ENCODE measurements at regions not wholly inside any gene's neighbourhood (a gene's known extent, or its start where the extent isn't known, plus 50 kb on each side); places are given as distances from the start of the nearest gene placed in this dataset.

DNA sequence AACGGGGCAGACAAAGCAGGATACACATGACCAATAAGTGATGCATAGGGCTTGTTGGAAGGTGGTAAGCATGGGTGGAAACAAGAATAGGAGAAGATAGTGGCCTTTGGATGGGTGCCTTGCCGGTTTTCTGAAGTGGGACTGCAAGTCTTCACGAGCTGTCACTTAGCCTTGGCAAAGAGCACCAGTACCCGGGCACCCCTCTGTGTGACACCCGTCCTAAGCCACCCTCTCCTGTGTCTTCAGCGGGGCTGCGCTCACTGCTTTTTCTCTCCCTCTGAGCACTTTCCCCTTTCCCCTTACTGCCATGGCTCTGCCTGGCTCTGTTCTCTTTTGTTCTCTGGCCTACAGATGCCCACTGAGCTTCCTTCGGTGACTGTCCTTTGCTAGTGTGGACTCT, 399.7 kb upstream of the MKI67 start (continued):
- TF ChIP-seq, protein P1, sequence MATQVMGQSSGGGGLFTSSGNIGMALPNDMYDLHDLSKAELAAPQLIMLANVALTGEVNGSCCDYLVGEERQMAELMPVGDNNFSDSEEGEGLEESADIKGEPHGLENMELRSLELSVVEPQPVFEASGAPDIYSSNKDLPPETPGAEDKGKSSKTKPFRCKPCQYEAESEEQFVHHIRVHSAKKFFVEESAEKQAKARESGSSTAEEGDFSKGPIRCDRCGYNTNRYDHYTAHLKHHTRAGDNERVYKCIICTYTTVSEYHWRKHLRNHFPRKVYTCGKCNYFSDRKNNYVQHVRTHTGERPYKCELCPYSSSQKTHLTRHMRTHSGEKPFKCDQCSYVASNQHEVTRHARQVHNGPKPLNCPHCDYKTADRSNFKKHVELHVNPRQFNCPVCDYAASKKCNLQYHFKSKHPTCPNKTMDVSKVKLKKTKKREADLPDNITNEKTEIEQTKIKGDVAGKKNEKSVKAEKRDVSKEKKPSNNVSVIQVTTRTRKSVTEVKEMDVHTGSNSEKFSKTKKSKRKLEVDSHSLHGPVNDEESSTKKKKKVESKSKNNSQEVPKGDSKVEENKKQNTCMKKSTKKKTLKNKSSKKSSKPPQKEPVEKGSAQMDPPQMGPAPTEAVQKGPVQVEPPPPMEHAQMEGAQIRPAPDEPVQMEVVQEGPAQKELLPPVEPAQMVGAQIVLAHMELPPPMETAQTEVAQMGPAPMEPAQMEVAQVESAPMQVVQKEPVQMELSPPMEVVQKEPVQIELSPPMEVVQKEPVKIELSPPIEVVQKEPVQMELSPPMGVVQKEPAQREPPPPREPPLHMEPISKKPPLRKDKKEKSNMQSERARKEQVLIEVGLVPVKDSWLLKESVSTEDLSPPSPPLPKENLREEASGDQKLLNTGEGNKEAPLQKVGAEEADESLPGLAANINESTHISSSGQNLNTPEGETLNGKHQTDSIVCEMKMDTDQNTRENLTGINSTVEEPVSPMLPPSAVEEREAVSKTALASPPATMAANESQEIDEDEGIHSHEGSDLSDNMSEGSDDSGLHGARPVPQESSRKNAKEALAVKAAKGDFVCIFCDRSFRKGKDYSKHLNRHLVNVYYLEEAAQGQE (IDR thresholded peaks at IDR 0.05; ENCODE audit: low read depth, low read length) = no peak
- no peak for TF ChIP-seq SIN3A (IDR thresholded peaks at IDR 0.05; ENCODE audit: borderline replicate concordance, low read depth, low read length)
- no peak for TF ChIP-seq GATA2 (CRISPR knock-in tag; IDR thresholded peaks at IDR 0.05)
- TF ChIP-seq JUND (IDR thresholded peaks at IDR 0.05) = no peak
- TF ChIP-seq RAD21 (IDR thresholded peaks at IDR 0.05; ENCODE audit: low read length) = no peak
- TF ChIP-seq FOXM1 (IDR thresholded peaks at IDR 0.05; ENCODE audit: low read depth) = no peak
- no peak for TF ChIP-seq GABPA (IDR thresholded peaks at IDR 0.05; ENCODE audit: low read depth)

DNA sequence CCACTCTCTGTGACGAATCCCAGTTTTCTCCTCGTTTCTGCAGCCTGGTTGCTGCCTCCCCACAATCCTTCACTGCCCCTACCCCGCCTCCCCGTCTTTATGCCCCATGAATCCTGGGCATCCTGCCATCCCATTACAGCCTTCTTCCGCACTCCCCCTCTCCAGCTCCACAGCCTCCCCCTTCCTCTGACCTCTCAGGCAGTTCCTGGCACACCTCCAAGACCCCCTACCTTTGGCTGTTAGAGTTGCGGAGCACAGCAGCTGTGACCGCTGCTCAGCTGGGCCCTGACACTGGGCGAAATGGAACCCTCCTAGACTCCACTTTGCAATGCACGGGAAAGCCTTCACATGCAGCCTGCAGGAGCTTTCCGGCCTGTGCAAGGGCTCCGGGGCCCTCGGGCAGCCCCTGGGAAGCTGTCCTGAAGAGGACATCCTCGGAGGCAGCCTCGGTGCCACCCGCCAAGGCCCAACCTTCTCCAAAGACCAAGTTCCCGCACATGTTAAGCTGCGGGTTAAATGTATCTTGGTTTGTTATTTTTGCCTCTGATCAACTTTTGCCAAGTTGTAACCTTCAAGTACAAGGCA, 400.7 kb upstream of the MKI67 start:
- Histone ChIP-seq H3K27ac (ENCODE audit: low read depth in 2 of 2, low read length in 1 of 2) (no peak overlapping the region), H3K9me2 (no peaks in the 10 kb centered on the region), H3K4me1 (ENCODE audit: control insufficient read depth in 1 of 2, insufficient read depth in 2 of 2, low read depth in 1 of 2, low read length in 1 of 2) (peaks cover 0 to 15% of the 10 kb centered on the region in 2 experiments; a peak in 2 of 4 replicates), H4K20me1 (ENCODE audit: insufficient read depth) (no peaks in the 10 kb centered on the region), H3K36me3 (replicated peaks in 1 of 2; ENCODE audit: control insufficient read depth in 1 of 2, insufficient read depth in 2 of 2, low read length in 1 of 2) (no peaks in the 10 kb centered on the region), H3K9me3 (no peaks in the 10 kb centered on the region), H2AFZ (ENCODE audit: low read depth) (no peak overlapping the region), H3K79me2 (ENCODE audit: insufficient read depth) (no peaks in the 10 kb centered on the region), H3K4me2 (no peak overlapping the region), H3K27me3 (ENCODE audit: insufficient read depth) (no peaks in the 10 kb centered on the region), H3K4me3 (ENCODE audit: low read depth in 2 of 2, low read length in 1 of 2) (no peak overlapping the region), H3K9ac (no peak overlapping the region), H3F3A (replicated peaks; ENCODE audit: insufficient read depth) (no peaks in the 10 kb centered on the region)
- POLR2A ChIA-PET = no interaction called here
- 36% methylated on average over 17 of the region's 17 CpGs for WGBS (ENCODE audit: low lambda C conversion rate)
- DNase-seq = peak; percentile 80
- TF ChIP-seq JUND (IDR thresholded peaks at IDR 0.05) (no peak), CHD2 (IDR thresholded peaks at IDR 0.05; ENCODE audit: low read length, partially characterized antibody) (no peak), FOSL2 (IDR thresholded peaks at IDR 0.05; ENCODE audit: borderline replicate concordance, low read depth) (no peak), MEF2A (IDR thresholded peaks at IDR 0.05; ENCODE audit: borderline replicate concordance, low read depth) (no peak), SMC3 (IDR thresholded peaks at IDR 0.05; ENCODE audit: low read depth, low read length) (no peak), EZH2phosphoT487 (IDR thresholded peaks at IDR 0.05; ENCODE audit: borderline replicate concordance, low read depth) (no peak), NRF1 (IDR thresholded peaks at IDR 0.05; ENCODE audit: low read depth, low read length) (no peak), TEAD4 (IDR thresholded peaks at IDR 0.05; ENCODE audit: borderline replicate concordance, insufficient read depth) (no peak), POLR2AphosphoS5 (IDR thresholded peaks at IDR 0.05; ENCODE audit: low read depth, low read length) (no peak), RXRA (IDR thresholded peaks at IDR 0.05; ENCODE audit: borderline replicate concordance, low read depth) (no peak), TAF1 (IDR thresholded peaks at IDR 0.05; ENCODE audit: borderline replicate concordance, low read depth, low read length) (no peak), FOXJ3 (CRISPR knock-in tag; IDR thresholded peaks at IDR 0.05) (no peak), SIN3A (IDR thresholded peaks at IDR 0.05; ENCODE audit: borderline replicate concordance, low read depth, low read length) (no peak), RFX5 (IDR thresholded peaks at IDR 0.05; ENCODE audit: low read length) (no peak), YY1 (IDR thresholded peaks at IDR 0.05; ENCODE audit: low read depth) (no peak), GABPA (IDR thresholded peaks at IDR 0.05; ENCODE audit: low read depth) (no peak)
- TF ChIP-seq, protein P2, sequence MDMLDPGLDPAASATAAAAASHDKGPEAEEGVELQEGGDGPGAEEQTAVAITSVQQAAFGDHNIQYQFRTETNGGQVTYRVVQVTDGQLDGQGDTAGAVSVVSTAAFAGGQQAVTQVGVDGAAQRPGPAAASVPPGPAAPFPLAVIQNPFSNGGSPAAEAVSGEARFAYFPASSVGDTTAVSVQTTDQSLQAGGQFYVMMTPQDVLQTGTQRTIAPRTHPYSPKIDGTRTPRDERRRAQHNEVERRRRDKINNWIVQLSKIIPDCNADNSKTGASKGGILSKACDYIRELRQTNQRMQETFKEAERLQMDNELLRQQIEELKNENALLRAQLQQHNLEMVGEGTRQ (IDR thresholded peaks at IDR 0.05; ENCODE audit: borderline replicate concordance, low read depth, low read length) = no peak
- TF ChIP-seq, protein P3, sequence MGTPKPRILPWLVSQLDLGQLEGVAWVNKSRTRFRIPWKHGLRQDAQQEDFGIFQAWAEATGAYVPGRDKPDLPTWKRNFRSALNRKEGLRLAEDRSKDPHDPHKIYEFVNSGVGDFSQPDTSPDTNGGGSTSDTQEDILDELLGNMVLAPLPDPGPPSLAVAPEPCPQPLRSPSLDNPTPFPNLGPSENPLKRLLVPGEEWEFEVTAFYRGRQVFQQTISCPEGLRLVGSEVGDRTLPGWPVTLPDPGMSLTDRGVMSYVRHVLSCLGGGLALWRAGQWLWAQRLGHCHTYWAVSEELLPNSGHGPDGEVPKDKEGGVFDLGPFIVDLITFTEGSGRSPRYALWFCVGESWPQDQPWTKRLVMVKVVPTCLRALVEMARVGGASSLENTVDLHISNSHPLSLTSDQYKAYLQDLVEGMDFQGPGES (IDR thresholded peaks at IDR 0.05; ENCODE audit: low read depth, low read length) = no peak
- TF ChIP-seq, protein P1 (IDR thresholded peaks at IDR 0.05; ENCODE audit: low read depth, low read length) = no peak
- CTCF ChIA-PET = interaction anchor here (1.0 to 8.5 kb wide), 5 partner anchors 9 to 257 kb away, joined by 3 to 82 read pairs (median 3); no protein-coding TSS in a partner anchor
